ENCODE measurements at regions not wholly inside any gene's neighbourhood (a gene's known extent, or its start where the extent isn't known, plus 50 kb on each side); places are given as distances from the start of the nearest gene placed in this dataset.

GRCh38 chr5:27217977-27218376, 179.6 kb upstream of the CDH9 start:
- Histone ChIP-seq H3K27ac (no peak overlapping the region), H3K27me3 (no peaks in the 10 kb centered on the region), H3K9me3 (ENCODE audit: low read depth) (no peaks in the 10 kb centered on the region), H3K4me1 (ENCODE audit: low read depth) (no peaks in the 10 kb centered on the region), H3K4me3 (no peak overlapping the region), H3K36me3 (no peaks in the 10 kb centered on the region)
- TF ChIP-seq CTCF (IDR thresholded peaks at IDR 0.05; ENCODE audit: low read depth, low read length): no peak
- DNase-seq (ENCODE audit: low read depth in 1 of 2, low spot score in 1 of 2): no peak

- H3K4me3 ChIP-seq: no peak overlapping the region
Observed at GRCh38 chr5:27217155-27217956, 179.0 kb upstream of the CDH9 start.

GRCh38 chr5:27216367-27216950, 178.1 kb upstream of the CDH9 start:
- H3K27me3 ChIP-seq: no peaks in the 10 kb centered on the region
- no peak for DNase-seq (ENCODE audit: low read depth in 1 of 2, low spot score in 1 of 2)
- no peak overlapping the region for H3K4me3 ChIP-seq
- TF ChIP-seq CTCF (IDR thresholded peaks at IDR 0.05; ENCODE audit: low read depth, low read length): no peak
- H3K9me3 ChIP-seq (ENCODE audit: low read depth): no peaks in the 10 kb centered on the region
- H3K36me3 ChIP-seq: no peaks in the 10 kb centered on the region
- H3K4me1 ChIP-seq (ENCODE audit: low read depth): no peaks in the 10 kb centered on the region
- H3K27ac ChIP-seq: no peak overlapping the region

More at GRCh38 chr5:27217155-27217956, 179.0 kb upstream of the CDH9 start:
- TF ChIP-seq CTCF (IDR thresholded peaks at IDR 0.05; ENCODE audit: low read depth, low read length): no peak
- Histone ChIP-seq H3K27ac (no peak overlapping the region), H3K36me3 (no peaks in the 10 kb centered on the region), H3K4me1 (ENCODE audit: low read depth) (no peaks in the 10 kb centered on the region), H3K27me3 (no peaks in the 10 kb centered on the region), H3K9me3 (ENCODE audit: low read depth) (no peaks in the 10 kb centered on the region)
- no peak for DNase-seq (ENCODE audit: low read depth in 1 of 2, low spot score in 1 of 2)

- no peaks in the 10 kb centered on the region for H3K4me1 ChIP-seq (ENCODE audit: low read depth)
- H3K27ac ChIP-seq: no peak overlapping the region
- no peak for DNase-seq (ENCODE audit: low read depth in 1 of 2, low spot score in 1 of 2)
- no peaks in the 10 kb centered on the region for H3K9me3 ChIP-seq (ENCODE audit: low read depth)
- no peaks in the 10 kb centered on the region for H3K36me3 ChIP-seq
- H3K4me3 ChIP-seq: no peak overlapping the region
- TF ChIP-seq CTCF (IDR thresholded peaks at IDR 0.05; ENCODE audit: low read depth, low read length): no peak
- H3K27me3 ChIP-seq: no peaks in the 10 kb centered on the region
Observed at GRCh38 chr5:27208051-27208450, 169.7 kb upstream of the CDH9 start.

- no peak for TF ChIP-seq CTCF (IDR thresholded peaks at IDR 0.05; ENCODE audit: low read depth, low read length)
- H3K9me3 ChIP-seq (ENCODE audit: low read depth): no peaks in the 10 kb centered on the region
- no peaks in the 10 kb centered on the region for H3K27me3 ChIP-seq
- H3K4me3 ChIP-seq: no peak overlapping the region
- H3K36me3 ChIP-seq: no peaks in the 10 kb centered on the region
- H3K27ac ChIP-seq: no peak overlapping the region
- H3K4me1 ChIP-seq (ENCODE audit: low read depth): no peaks in the 10 kb centered on the region
- DNase-seq (ENCODE audit: low read depth in 1 of 2, low spot score in 1 of 2): peak in 1 of 2 donors; percentile 76
Observed at GRCh38 chr5:27191786-27192510, 153.6 kb upstream of the CDH9 start.

Measured in cardiac muscle cell (in vitro differentiated cells and primary cell).